HG02623 (cell line): ENCODE measurements at regions not wholly inside any gene's neighbourhood (a gene's known extent, or its start where the extent isn't known, plus 50 kb on each side); places are given as distances from the start of the nearest gene placed in this dataset.
"Not testable (repeated sequence)": the region's sequence is repeated elsewhere in the genome, so short reads cannot be mapped to it uniquely, and the experiment has no call there.

Experiments used
- ATAC-seq: cut with Tn5 transposase; IDR thresholded peaks from one replicate; pipeline ENCODE4 v1.9.1; 2021; ENCODE audit warnings: moderate library complexity; ENCODE audit not compliant: unreplicated experiment

DNA sequence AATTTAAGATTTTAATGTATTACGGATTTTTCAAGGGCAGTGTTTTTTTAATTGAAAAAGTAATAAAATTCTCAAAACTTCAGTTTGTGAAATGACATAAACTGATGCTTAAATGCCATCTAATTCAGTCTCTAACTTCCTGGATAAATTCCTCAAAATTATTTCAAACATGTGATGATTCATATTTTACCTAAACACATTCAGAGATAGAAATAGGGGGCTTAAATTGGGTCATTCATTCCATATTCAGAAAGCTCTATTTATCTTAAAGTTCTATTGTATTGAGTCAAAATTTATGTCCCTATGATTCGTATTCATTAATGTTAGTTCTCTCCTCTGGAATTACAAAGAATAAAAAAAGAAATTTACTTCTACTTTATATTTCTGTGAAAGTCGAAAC lies 713.6 kb upstream of the CHRM3 start:
- ATAC-seq = no peak

- no peak for ATAC-seq
These were observed 714.1 kb upstream of the CHRM3 start for GRCh38 chr1:238672262-238672661.

GRCh38 chr1:238664139-238664538 lies 722.2 kb upstream of the CHRM3 start:
- no peak for ATAC-seq

GRCh38 chr1:238660849-238661248 lies 725.5 kb upstream of the CHRM3 start:
- no peak for ATAC-seq

- ATAC-seq = no peak
These were observed 727.6 kb upstream of the CHRM3 start for GRCh38 chr1:238658763-238659162.

DNA sequence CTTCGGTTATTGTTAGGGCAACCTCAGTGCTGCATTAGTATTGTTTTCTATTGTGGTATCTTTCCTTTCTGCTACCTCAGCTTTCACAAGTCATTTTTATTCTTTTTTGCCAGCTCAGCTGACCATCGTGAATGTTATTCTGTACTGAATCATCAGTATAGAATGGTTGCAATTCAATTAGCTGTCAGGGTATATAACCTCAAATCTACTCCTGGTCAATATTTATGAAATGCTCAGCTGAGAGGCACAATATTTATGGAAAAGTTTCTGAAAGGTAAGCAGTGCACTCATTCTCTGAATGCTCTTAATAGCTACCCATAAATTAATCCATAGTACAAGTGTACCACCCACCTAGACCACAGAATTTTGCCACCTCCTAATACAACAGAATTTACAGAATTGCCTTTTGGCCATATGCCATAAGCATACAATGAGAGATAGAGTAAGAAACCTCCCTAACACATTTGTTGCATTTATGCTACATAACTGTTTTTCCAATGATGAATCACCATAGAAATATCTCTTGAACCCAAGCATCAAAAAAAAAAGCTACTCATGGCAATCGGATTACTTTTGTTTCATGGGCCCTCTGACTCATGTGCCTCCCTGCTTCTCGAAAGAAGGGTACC lies 732.6 kb upstream of the CHRM3 start:
- no peak for ATAC-seq

GRCh38 chr1:238652346-238652968 lies 733.9 kb upstream of the CHRM3 start:
- no peak for ATAC-seq

- no peak for ATAC-seq
These were observed 737.2 kb upstream of the CHRM3 start for GRCh38 chr1:238649200-238649599.

DNA sequence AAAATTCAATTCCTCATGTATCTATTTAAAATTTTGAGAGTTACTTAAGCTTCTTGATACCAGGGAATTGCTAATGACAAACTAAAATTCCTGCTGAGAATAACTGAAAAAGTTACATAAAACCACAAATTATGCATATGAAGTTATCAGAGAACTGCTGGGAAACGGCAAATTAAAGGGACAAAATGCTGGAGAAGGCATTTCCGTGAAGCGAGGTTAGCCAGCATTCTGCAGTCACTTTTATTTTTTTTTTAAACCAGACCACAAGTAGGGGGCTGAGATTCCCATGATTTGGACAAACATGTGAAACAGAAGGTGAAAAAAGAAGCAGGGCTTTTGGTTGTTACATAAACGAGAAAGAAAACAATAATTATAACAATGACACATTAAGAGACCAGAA lies 737.6 kb upstream of the CHRM3 start:
- no peak for ATAC-seq

DNA sequence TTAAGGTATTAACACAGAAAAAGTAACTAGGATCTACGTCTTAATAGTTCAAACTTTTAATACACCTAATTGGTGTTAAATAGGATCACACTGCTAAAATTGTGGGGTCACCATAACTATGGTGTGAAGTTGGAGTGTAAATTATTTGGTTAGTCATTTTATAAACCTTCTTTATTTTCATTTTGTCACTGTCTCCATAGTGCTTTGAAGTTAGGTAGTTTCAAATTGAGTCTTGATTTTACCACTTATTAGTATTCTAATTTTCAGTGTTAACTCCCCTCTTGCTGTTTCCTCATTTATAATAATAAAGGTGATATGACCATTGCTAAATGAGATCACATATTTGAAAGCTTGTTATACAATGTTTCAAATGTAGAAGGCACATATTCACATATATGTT lies 738.1 kb upstream of the CHRM3 start:
- ATAC-seq = no peak

- no peak for ATAC-seq
These were observed 738.5 kb upstream of the CHRM3 start for GRCh38 chr1:238647877-238648276.

DNA sequence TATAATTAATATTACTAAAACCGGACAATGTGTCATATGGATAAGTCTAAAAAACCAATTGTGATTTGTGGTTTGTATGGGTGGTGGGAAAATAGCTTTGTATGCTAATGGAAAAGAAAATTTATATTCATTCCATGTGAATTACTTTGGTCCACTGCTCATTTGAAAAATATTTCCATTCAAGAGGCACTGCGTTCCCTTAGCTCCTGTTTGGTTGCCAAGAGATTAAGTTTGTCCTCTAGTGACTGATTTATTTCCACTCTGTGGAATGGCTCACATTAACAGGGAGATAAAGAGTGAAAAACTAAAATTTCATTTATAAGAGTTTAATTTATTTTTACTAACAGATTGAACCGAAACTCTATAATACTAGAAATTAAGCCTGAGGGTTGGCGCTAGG lies 744.1 kb upstream of the CHRM3 start:
- ATAC-seq = no peak

GRCh38 chr1:238639861-238640260 lies 746.5 kb upstream of the CHRM3 start:
- no peak for ATAC-seq

DNA sequence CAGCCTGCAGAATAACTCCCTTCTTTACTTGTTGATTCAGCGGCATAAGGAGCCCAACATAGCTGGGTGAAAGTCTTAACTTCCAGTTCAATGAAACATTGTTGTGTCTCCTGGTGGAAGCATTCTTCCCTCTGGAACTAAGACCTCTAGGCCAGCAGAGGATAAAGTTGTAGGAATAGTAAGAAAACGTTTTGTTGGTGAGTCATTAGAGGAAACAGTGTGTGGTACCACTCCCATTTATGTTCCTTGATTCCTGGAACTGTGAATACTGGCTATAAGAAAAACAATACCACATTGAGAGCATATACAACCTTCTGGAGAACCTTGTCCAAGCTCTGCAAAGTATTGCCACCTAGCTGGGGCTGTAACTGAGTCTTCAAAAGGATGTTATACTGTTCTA lies 737.4 kb upstream of the ZP4 start:
- ATAC-seq = no peak

GRCh38 chr1:238624776-238625175 lies 734.1 kb upstream of the ZP4 start:
- ATAC-seq = no peak

- ATAC-seq = no peak
These were observed 730.7 kb upstream of the ZP4 start for GRCh38 chr1:238621405-238621804.

GRCh38 chr1:238619652-238620051 lies 728.9 kb upstream of the ZP4 start:
- no peak for ATAC-seq

DNA sequence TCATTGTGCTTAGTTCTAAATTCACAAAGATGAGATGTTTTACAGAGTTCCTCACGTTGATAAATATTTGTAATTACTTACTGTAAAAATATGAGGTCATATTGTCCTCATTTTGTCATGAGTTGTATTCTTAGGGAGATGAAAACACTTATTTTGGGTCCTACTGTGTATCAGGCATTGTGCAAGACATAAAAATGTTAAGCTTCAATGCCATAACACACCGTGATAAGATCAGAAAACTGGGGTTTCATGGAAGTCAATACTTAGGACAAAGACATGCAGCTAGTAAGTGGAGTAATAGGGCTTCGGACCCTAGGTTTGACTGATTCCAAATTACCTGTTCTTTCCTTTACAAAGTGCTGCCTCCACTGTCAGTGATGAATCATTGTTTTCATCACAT lies 720.7 kb upstream of the ZP4 start:
- ATAC-seq = no peak

- no peak for ATAC-seq
These were observed 717.4 kb upstream of the ZP4 start for GRCh38 chr1:238608144-238608543.

GRCh38 chr1:238606896-238607295 lies 716.2 kb upstream of the ZP4 start:
- no peak for ATAC-seq

DNA sequence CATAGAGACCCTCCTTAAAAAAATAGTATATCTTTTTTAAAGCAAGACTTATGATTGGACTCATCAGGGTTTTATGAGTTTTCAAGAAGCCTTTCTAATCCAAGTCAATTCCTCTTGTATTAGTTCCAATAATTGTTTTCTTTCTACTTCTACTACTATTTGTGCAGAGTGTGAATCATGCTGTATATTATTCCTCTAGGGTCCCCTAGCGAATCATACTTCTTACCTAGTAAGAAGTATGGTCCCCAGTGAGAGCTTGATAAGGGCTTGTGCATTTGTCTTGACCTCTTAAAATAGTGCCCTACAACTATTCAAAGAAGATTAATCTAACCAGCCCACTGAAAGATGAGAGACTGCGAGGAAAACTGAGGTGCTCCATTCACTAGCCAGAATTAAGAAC lies 715.7 kb upstream of the ZP4 start:
- no peak for ATAC-seq

- ATAC-seq = no peak
These were observed 713.6 kb upstream of the ZP4 start for GRCh38 chr1:238604357-238604756.

GRCh38 chr1:238601604-238602003 lies 710.9 kb upstream of the ZP4 start:
- ATAC-seq = not testable (repeated sequence)
